HG02938 (cell line): ENCODE measurements at regions not wholly inside any gene's neighbourhood (a gene's known extent, or its start where the extent isn't known, plus 50 kb on each side); places are given as distances from the start of the nearest gene placed in this dataset.

ENCODE experiments used
- ATAC-seq: cut with Tn5 transposase; IDR thresholded peaks from one replicate; pipeline ENCODE4 v1.9.1; 2021; ENCODE audit warnings: mild to moderate bottlenecking, moderate library complexity; ENCODE audit not compliant: unreplicated experiment

GRCh38 chr21:27145134-27145798 is 178.4 kb upstream of the ADAMTS5 start:
- ATAC-seq, result no peak

- no peak for ATAC-seq
Observed at GRCh38 chr21:27143476-27143875, 176.6 kb upstream of the ADAMTS5 start.

GRCh38 chr21:27139526-27139925 is 172.6 kb upstream of the ADAMTS5 start:
- no peak for ATAC-seq

GRCh38 chr21:27134516-27134915 is 167.6 kb upstream of the ADAMTS5 start:
- no peak for ATAC-seq

- no peak for ATAC-seq
Observed at GRCh38 chr21:27132266-27132665, 165.4 kb upstream of the ADAMTS5 start.

GRCh38 chr21:27130154-27130553 is 163.3 kb upstream of the ADAMTS5 start:
- no peak for ATAC-seq

- ATAC-seq, result no peak
Observed at GRCh38 chr21:27129694-27130093, 162.8 kb upstream of the ADAMTS5 start.

GRCh38 chr21:27129215-27129614 is 162.3 kb upstream of the ADAMTS5 start:
- ATAC-seq, result no peak

- ATAC-seq, result no peak
Observed at GRCh38 chr21:27126140-27126539, 159.3 kb upstream of the ADAMTS5 start.

GRCh38 chr21:27122686-27123085 is 155.8 kb upstream of the ADAMTS5 start:
- ATAC-seq, result no peak

GRCh38 chr21:27114111-27114510 is 147.2 kb upstream of the ADAMTS5 start:
- ATAC-seq, result no peak

- no peak for ATAC-seq
Observed at GRCh38 chr21:27112186-27112585, 145.3 kb upstream of the ADAMTS5 start.

GRCh38 chr21:27110956-27111355 is 144.1 kb upstream of the ADAMTS5 start:
- no peak for ATAC-seq

- no peak for ATAC-seq
Observed at GRCh38 chr21:27108701-27109100, 141.8 kb upstream of the ADAMTS5 start.

- ATAC-seq, result no peak
Observed at GRCh38 chr21:27108228-27108627, 141.3 kb upstream of the ADAMTS5 start.

GRCh38 chr21:27104846-27105431 is 138.1 kb upstream of the ADAMTS5 start:
- ATAC-seq, result no peak

GRCh38 chr21:27103768-27104167 is 136.9 kb upstream of the ADAMTS5 start:
- no peak for ATAC-seq

GRCh38 chr21:27101523-27101922 is 134.6 kb upstream of the ADAMTS5 start:
- no peak for ATAC-seq

GRCh38 chr21:27094184-27094948 is 127.5 kb upstream of the ADAMTS5 start:
- ATAC-seq, result no peak

- ATAC-seq, result no peak
Observed at GRCh38 chr21:27086630-27087029, 119.7 kb upstream of the ADAMTS5 start.

GRCh38 chr21:27086186-27086585 is 119.3 kb upstream of the ADAMTS5 start:
- no peak for ATAC-seq

GRCh38 chr21:27085387-27085786 is 118.5 kb upstream of the ADAMTS5 start:
- ATAC-seq, result no peak
